ENCODE measurements at regions not wholly inside any gene's neighbourhood (a gene's known extent, or its start where the extent isn't known, plus 50 kb on each side); places are given as distances from the start of the nearest gene placed in this dataset.

DNA sequence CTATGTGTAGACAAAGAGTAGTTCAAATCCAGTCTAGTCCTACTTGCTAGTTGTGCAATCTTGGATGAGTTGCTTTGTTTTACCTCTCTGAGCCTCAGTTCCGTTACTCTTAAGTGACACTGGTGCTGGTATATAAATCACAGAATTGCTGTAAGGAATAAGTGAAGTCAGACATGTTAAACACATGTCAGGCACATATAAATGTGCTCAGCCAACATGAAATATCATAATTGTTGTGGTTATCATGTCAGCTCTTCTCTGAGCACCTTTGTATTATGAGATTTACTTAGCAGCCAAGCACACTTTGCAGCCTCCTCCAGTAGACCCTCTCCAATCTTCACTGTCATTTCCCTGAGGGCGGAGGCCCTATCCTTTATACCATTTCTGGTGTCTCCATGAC lies 87.9 kb upstream of the PAK3 start:
- Histone ChIP-seq H3K79me2 (ENCODE audit: control insufficient read depth, low read length) (no peaks in the 10 kb centered on the region), H3K27me3 (ENCODE audit: control insufficient read depth, low read length) (no peaks in the 10 kb centered on the region), H3K4me1 (ENCODE audit: control insufficient read depth, low read length) (no peaks in the 10 kb centered on the region), H3K36me3 (ENCODE audit: control insufficient read depth, low read length) (no peaks in the 10 kb centered on the region), H3F3A (ENCODE audit: control insufficient read depth, insufficient read depth) (no peaks in the 10 kb centered on the region), H4K20me1 (ENCODE audit: control insufficient read depth, insufficient read depth, low read depth, low read length) (no peaks in the 10 kb centered on the region), H3K9me2 (replicated peaks; ENCODE audit: control insufficient read depth, low read length) (no peaks in the 10 kb centered on the region), H3K4me2 (ENCODE audit: low read length) (no peak overlapping the region), H3K9me3 (ENCODE audit: control insufficient read depth, insufficient read depth, low read length) (no peaks in the 10 kb centered on the region), H3K27ac (ENCODE audit: low read depth, low read length) (no peak overlapping the region), H3K4me3 (ENCODE audit: low read length) (no peak overlapping the region)
- TF ChIP-seq, protein P1, sequence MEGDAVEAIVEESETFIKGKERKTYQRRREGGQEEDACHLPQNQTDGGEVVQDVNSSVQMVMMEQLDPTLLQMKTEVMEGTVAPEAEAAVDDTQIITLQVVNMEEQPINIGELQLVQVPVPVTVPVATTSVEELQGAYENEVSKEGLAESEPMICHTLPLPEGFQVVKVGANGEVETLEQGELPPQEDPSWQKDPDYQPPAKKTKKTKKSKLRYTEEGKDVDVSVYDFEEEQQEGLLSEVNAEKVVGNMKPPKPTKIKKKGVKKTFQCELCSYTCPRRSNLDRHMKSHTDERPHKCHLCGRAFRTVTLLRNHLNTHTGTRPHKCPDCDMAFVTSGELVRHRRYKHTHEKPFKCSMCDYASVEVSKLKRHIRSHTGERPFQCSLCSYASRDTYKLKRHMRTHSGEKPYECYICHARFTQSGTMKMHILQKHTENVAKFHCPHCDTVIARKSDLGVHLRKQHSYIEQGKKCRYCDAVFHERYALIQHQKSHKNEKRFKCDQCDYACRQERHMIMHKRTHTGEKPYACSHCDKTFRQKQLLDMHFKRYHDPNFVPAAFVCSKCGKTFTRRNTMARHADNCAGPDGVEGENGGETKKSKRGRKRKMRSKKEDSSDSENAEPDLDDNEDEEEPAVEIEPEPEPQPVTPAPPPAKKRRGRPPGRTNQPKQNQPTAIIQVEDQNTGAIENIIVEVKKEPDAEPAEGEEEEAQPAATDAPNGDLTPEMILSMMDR (IDR thresholded peaks at IDR 0.05; ENCODE audit: low read depth, low read length, poor library complexity, severe bottlenecking), result no peak

DNA sequence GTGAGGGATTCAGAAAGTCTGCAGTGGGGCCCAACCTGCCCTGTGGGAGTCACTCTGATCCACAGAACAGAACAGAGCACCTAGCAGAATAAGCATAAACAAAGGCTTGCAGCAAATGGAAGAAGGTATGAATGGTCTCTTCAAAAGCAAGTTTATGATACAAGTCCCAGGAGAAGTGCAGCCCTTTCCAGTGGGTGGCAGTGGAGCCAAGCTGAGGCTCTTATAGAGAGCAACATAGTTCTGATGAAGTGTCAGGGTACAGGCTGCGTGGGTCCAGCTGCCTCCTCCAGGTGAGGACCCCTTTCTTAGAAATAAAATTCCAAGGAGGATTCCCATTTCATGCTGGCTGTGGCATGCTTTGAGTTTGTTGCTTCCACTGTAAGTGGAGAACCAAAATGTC lies 88.8 kb upstream of the PAK3 start:
- no peaks in the 10 kb centered on the region for H3K9me3 ChIP-seq (ENCODE audit: control insufficient read depth, insufficient read depth, low read length)
- TF ChIP-seq, protein P1 (IDR thresholded peaks at IDR 0.05; ENCODE audit: low read depth, low read length, poor library complexity, severe bottlenecking), result no peak
- TF ChIP-seq EZH2phosphoT487 (IDR thresholded peaks at IDR 0.05; ENCODE audit: borderline replicate concordance, low read length), result no peak
- no peak overlapping the region for H3K4me2 ChIP-seq (ENCODE audit: low read length)
- H3K79me2 ChIP-seq (ENCODE audit: control insufficient read depth, low read length), result no peaks in the 10 kb centered on the region
- H3K9me2 ChIP-seq (replicated peaks; ENCODE audit: control insufficient read depth, low read length), result no peaks in the 10 kb centered on the region
- no peaks in the 10 kb centered on the region for H4K20me1 ChIP-seq (ENCODE audit: control insufficient read depth, insufficient read depth, low read depth, low read length)
- no peaks in the 10 kb centered on the region for H3F3A ChIP-seq (ENCODE audit: control insufficient read depth, insufficient read depth)
- H3K27ac ChIP-seq (ENCODE audit: low read depth, low read length), result no peak overlapping the region
- H3K4me1 ChIP-seq (ENCODE audit: control insufficient read depth, low read length), result no peaks in the 10 kb centered on the region
- H3K36me3 ChIP-seq (ENCODE audit: control insufficient read depth, low read length), result no peaks in the 10 kb centered on the region
- no peak overlapping the region for H3K4me3 ChIP-seq (ENCODE audit: low read length)
- no peaks in the 10 kb centered on the region for H3K27me3 ChIP-seq (ENCODE audit: control insufficient read depth, low read length)

DNA sequence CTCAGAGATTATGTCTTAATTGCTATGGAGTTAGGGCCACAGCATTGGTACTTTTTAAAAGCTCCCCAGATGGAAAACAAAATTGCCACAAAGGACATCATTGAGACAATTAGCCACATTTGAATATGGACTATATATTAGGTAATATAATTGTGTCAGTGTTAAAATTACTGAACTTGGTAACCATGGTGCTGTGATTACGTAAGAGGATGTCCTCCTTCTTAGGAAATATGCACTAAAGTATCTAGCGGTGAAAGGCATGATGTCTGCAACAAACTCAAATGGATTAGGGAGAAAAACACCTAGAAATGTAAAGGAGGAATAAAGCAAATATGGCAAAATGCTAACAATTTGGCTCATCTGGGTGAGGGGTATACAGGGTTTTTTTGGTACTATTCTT lies 89.9 kb upstream of the PAK3 start:
- Histone ChIP-seq H3K9me2 (replicated peaks; ENCODE audit: control insufficient read depth, low read length) (no peaks in the 10 kb centered on the region), H3K9me3 (ENCODE audit: control insufficient read depth, insufficient read depth, low read length) (no peaks in the 10 kb centered on the region), H4K20me1 (ENCODE audit: control insufficient read depth, insufficient read depth, low read depth, low read length) (no peaks in the 10 kb centered on the region), H3K36me3 (ENCODE audit: control insufficient read depth, low read length) (no peaks in the 10 kb centered on the region), H3K27ac (ENCODE audit: low read depth, low read length) (no peak overlapping the region), H3K27me3 (ENCODE audit: control insufficient read depth, low read length) (no peaks in the 10 kb centered on the region), H3K79me2 (ENCODE audit: control insufficient read depth, low read length) (no peaks in the 10 kb centered on the region), H3K4me3 (ENCODE audit: low read length) (no peak overlapping the region), H3K4me2 (ENCODE audit: low read length) (no peak overlapping the region), H3K4me1 (ENCODE audit: control insufficient read depth, low read length) (no peaks in the 10 kb centered on the region), H3F3A (ENCODE audit: control insufficient read depth, insufficient read depth) (no peaks in the 10 kb centered on the region)
- TF ChIP-seq, protein P1 (IDR thresholded peaks at IDR 0.05; ENCODE audit: low read depth, low read length, poor library complexity, severe bottlenecking), result no peak

DNA sequence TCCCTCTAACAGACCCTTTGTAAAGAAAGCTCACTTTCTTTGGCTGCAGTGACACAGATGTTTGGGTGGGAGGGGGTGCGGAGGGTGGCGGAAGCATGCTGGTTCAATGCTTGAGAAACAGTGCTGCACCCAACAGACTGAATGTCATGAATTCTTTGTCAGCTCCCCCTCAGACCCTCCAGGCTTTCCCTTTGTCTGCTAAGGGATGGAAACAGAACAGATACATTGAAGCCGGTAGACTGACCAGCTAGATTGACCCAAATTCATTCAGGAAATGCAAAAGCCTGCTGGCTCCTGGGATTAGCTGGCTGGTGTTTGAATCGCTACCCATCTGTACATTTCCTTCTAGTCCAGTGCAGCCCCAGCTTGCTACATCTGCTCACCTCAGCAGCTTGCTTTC lies 90.8 kb upstream of the PAK3 start:
- no peaks in the 10 kb centered on the region for H3F3A ChIP-seq (ENCODE audit: control insufficient read depth, insufficient read depth)
- no peaks in the 10 kb centered on the region for H3K79me2 ChIP-seq (ENCODE audit: control insufficient read depth, low read length)
- H3K9me2 ChIP-seq (replicated peaks; ENCODE audit: control insufficient read depth, low read length), result no peaks in the 10 kb centered on the region
- H3K27me3 ChIP-seq (ENCODE audit: control insufficient read depth, low read length), result no peaks in the 10 kb centered on the region
- H3K4me1 ChIP-seq (ENCODE audit: control insufficient read depth, low read length), result no peaks in the 10 kb centered on the region
- H3K36me3 ChIP-seq (ENCODE audit: control insufficient read depth, low read length), result no peaks in the 10 kb centered on the region
- no peak overlapping the region for H3K4me3 ChIP-seq (ENCODE audit: low read length)
- TF ChIP-seq EZH2phosphoT487 (IDR thresholded peaks at IDR 0.05; ENCODE audit: borderline replicate concordance, low read length), result no peak
- TF ChIP-seq, protein P1 (IDR thresholded peaks at IDR 0.05; ENCODE audit: low read depth, low read length, poor library complexity, severe bottlenecking), result no peak
- H3K27ac ChIP-seq (ENCODE audit: low read depth, low read length), result no peak overlapping the region
- no peaks in the 10 kb centered on the region for H3K9me3 ChIP-seq (ENCODE audit: control insufficient read depth, insufficient read depth, low read length)
- H4K20me1 ChIP-seq (ENCODE audit: control insufficient read depth, insufficient read depth, low read depth, low read length), result no peaks in the 10 kb centered on the region
- H3K4me2 ChIP-seq (ENCODE audit: low read length), result no peak overlapping the region

All from DOHH2 (cell line).